Keratinocyte (primary cell): ENCODE measurements at regions not wholly inside any gene's neighbourhood (a gene's known extent, or its start where the extent isn't known, plus 50 kb on each side); places are given as distances from the start of the nearest gene placed in this dataset.

ENCODE experiments used
- DNase-seq: peaks from one replicate; pipeline ENCODE4 v3.0.0-alpha.2; 2011; ENCODE audit warnings: low read depth, missing footprints, low spot score
- FAIRE-seq: peaks from 2 replicates; lab custom pipeline; 2011; peaks lifted over from hg19 to GRCh38; lab: Jason Lieb, UNC
- H2AFZ ChIP-seq: 2 replicates; pipeline ENCODE4 v1.6.0; 2012; ENCODE audit warnings: low read length, control low read depth, inconsistent platforms; ENCODE audit not compliant: control insufficient read depth
- H3K27ac ChIP-seq: 2 replicates; pipeline ENCODE4 v1.5.1; 2011; ENCODE audit warnings: low read length; ENCODE audit not compliant: control insufficient read depth, insufficient read depth
- H3K27me3 ChIP-seq: 3 replicates; pipeline ENCODE4 v1.6.0; 2011; ENCODE audit warnings: low read length; ENCODE audit not compliant: control insufficient read depth, insufficient read depth; ENCODE audit errors: extremely low read depth
- H3K36me3 ChIP-seq, 2 experiments: 2 replicates in 1 of 2; 3 replicates in 1 of 2; pipeline ENCODE4 v1.5.1; 2011; ENCODE audit warnings: low read length in 2 of 2, mild to moderate bottlenecking in 1 of 2; ENCODE audit not compliant: control insufficient read depth in 2 of 2, insufficient read depth in 2 of 2; ENCODE audit errors: extremely low read depth in 1 of 2
- H3K4me1 ChIP-seq: 3 replicates; pipeline ENCODE4 v1.5.1; 2011; ENCODE audit warnings: low read length; ENCODE audit not compliant: control insufficient read depth, insufficient read depth; ENCODE audit errors: extremely low read depth
- H3K4me2 ChIP-seq: 3 replicates; pipeline ENCODE4 v1.6.0; 2011; ENCODE audit warnings: low read depth, low read length; ENCODE audit not compliant: control insufficient read depth, insufficient read depth; ENCODE audit errors: extremely low read depth
- H3K4me3 ChIP-seq, 3 experiments: fragments of 200-600 bp in 1 of 3; sonication (generic) in 1 of 3; 2 replicates in 2 of 3; 3 replicates in 1 of 3; pipeline ENCODE4 v1.5.1; 2011 to 2016; ENCODE audit warnings: low read length in 3 of 3, mild to moderate bottlenecking in 3 of 3, control low read depth in 2 of 3, inconsistent platforms in 1 of 3, low read depth in 1 of 3, mixed read lengths in 1 of 3, mixed run types in 1 of 3, moderate library complexity in 1 of 3; ENCODE audit not compliant: control insufficient read depth in 2 of 3, insufficient read depth in 2 of 3; ENCODE audit errors: extremely low read depth in 1 of 3
- H3K79me2 ChIP-seq: 2 replicates; pipeline ENCODE4 v1.6.0; 2012; ENCODE audit warnings: low read length; ENCODE audit not compliant: control insufficient read depth, insufficient read depth
- H3K9ac ChIP-seq: 3 replicates; pipeline ENCODE4 v1.6.0; 2011; ENCODE audit warnings: low read length; ENCODE audit not compliant: control insufficient read depth, insufficient read depth; ENCODE audit errors: extremely low read depth
- H3K9me1 ChIP-seq: 3 replicates; pipeline ENCODE4 v1.6.0; 2011; ENCODE audit warnings: low read length; ENCODE audit not compliant: control insufficient read depth, insufficient read depth; ENCODE audit errors: extremely low read depth
- H3K9me3 ChIP-seq: 2 replicates; pipeline ENCODE4 v1.5.1; 2012; ENCODE audit warnings: low read depth, low read length; ENCODE audit not compliant: control insufficient read depth
- H4K20me1 ChIP-seq: 3 replicates; pipeline ENCODE4 v1.6.0; 2011; ENCODE audit warnings: low read length; ENCODE audit not compliant: control insufficient read depth, insufficient read depth; ENCODE audit errors: extremely low read depth
- EZH2 ChIP-seq: IDR thresholded peaks from one replicate; pipeline ENCODE4 v1.6.1; 2012; ENCODE audit warnings: inconsistent platforms, mild to moderate bottlenecking, low read length, moderate library complexity
- dilution Hi-C: fragments of 300-500 bp; cut with MboI; formaldehyde crosslinking; loops from one replicate; pipeline ENCODE4 v1.7.0; 2020; ENCODE audit warnings: low sequenced_read_pairs; ENCODE audit not compliant: extremely low pct_ligation_motif_present
- TF ChIP-seq, protein P1 (sequence below), 3 experiments: IDR thresholded peaks in 1 of 3; conservative IDR thresholded peaks in 1 of 3; optimal IDR thresholded peaks in 1 of 3; 2 replicates in 2 of 3; 3 replicates in 1 of 3; pipeline versions ENCODE3 to v1.5.1; 2011; ENCODE audit warnings: low read length in 3 of 3, mild to moderate bottlenecking in 3 of 3, moderate library complexity in 2 of 3, control low read depth in 1 of 3, inconsistent platforms in 1 of 3; ENCODE audit not compliant: insufficient read depth in 2 of 3; ENCODE audit errors: extremely low read depth in 1 of 3

- Histone ChIP-seq H2AFZ (no peak overlapping the region), H3K27me3 (no peaks in the 10 kb centered on the region), H4K20me1 (no peaks in the 10 kb centered on the region), H3K9ac (no peak overlapping the region), H3K9me3 (no peaks in the 10 kb centered on the region), H3K79me2 (no peaks in the 10 kb centered on the region), H3K9me1 (no peaks in the 10 kb centered on the region), H3K4me3 (no peak overlapping the region), H3K4me2 (no peak overlapping the region), H3K4me1 (no peaks in the 10 kb centered on the region), H3K27ac (no peak overlapping the region), H3K36me3 (no peaks in the 10 kb centered on the region)
- no peak for DNase-seq
- TF ChIP-seq EZH2 = no peak
- TF ChIP-seq, protein P1, sequence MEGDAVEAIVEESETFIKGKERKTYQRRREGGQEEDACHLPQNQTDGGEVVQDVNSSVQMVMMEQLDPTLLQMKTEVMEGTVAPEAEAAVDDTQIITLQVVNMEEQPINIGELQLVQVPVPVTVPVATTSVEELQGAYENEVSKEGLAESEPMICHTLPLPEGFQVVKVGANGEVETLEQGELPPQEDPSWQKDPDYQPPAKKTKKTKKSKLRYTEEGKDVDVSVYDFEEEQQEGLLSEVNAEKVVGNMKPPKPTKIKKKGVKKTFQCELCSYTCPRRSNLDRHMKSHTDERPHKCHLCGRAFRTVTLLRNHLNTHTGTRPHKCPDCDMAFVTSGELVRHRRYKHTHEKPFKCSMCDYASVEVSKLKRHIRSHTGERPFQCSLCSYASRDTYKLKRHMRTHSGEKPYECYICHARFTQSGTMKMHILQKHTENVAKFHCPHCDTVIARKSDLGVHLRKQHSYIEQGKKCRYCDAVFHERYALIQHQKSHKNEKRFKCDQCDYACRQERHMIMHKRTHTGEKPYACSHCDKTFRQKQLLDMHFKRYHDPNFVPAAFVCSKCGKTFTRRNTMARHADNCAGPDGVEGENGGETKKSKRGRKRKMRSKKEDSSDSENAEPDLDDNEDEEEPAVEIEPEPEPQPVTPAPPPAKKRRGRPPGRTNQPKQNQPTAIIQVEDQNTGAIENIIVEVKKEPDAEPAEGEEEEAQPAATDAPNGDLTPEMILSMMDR (optimal IDR thresholded peaks at IDR 0.05 in 1 of 3, IDR thresholded peaks at IDR 0.05 in 1 of 3, conservative IDR thresholded peaks at IDR 0.05 in 1 of 3; ENCODE audit: extremely low read depth in 1 of 3, insufficient read depth in 2 of 3, low read length in 3 of 3) = no peak
- FAIRE-seq = no peak
- dilution Hi-C loops = no loop called here
Measured at GRCh38 chrX:27222661-27223060, 240.5 kb downstream of the PPP4R3C start.

GRCh38 chrX:27186671-27187070, 276.5 kb downstream of the PPP4R3C start:
- Histone ChIP-seq H2AFZ (no peak overlapping the region), H3K9ac (no peak overlapping the region), H3K4me1 (no peaks in the 10 kb centered on the region), H3K4me3 (no peak overlapping the region), H3K9me3 (no peaks in the 10 kb centered on the region), H3K27ac (no peak overlapping the region), H3K9me1 (no peaks in the 10 kb centered on the region), H4K20me1 (no peaks in the 10 kb centered on the region), H3K36me3 (no peaks in the 10 kb centered on the region), H3K79me2 (no peaks in the 10 kb centered on the region), H3K4me2 (no peak overlapping the region), H3K27me3 (no peaks in the 10 kb centered on the region)
- FAIRE-seq (no peak), DNase-seq (no peak)
- dilution Hi-C loops = no loop called here
- TF ChIP-seq EZH2 = no peak
- TF ChIP-seq, protein P1 (optimal IDR thresholded peaks at IDR 0.05 in 1 of 3, IDR thresholded peaks at IDR 0.05 in 1 of 3, conservative IDR thresholded peaks at IDR 0.05 in 1 of 3; ENCODE audit: extremely low read depth in 1 of 3, insufficient read depth in 2 of 3, low read length in 3 of 3) = peak; percentile 71 to 74 (median 74)
